ENCODE measurements at regions not wholly inside any gene's neighbourhood (a gene's known extent, or its start where the extent isn't known, plus 50 kb on each side); places are given as distances from the start of the nearest gene placed in this dataset.

DNA sequence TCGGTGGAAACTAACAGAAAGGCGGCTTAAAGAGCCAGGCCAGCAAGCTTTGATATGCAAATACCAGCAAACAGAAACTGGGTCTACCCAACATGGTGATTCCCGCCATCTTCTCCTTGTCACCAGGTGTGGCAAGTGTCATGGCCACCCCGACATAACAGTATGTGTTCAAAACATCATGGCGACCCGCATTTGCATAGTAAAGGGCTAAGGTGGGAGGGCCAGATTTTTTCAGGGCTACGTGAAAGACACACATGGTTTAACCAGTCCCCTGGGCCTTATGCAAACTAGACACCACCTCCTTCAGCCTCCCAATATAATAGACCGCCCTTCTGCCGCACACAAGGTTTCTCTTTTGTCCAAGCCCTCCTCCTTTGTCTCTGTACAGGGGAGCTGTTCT, 260.4 kb downstream of the METTL4 start (continued):
- TF ChIP-seq AFF4 (CRISPR knock-in tag; IDR thresholded peaks at IDR 0.05; ENCODE audit: borderline replicate concordance) (no peak), TEAD4 (CRISPR knock-in tag; IDR thresholded peaks at IDR 0.05) (no peak), ZNF232 (CRISPR knock-in tag; IDR thresholded peaks at IDR 0.05) (no peak)

DNA sequence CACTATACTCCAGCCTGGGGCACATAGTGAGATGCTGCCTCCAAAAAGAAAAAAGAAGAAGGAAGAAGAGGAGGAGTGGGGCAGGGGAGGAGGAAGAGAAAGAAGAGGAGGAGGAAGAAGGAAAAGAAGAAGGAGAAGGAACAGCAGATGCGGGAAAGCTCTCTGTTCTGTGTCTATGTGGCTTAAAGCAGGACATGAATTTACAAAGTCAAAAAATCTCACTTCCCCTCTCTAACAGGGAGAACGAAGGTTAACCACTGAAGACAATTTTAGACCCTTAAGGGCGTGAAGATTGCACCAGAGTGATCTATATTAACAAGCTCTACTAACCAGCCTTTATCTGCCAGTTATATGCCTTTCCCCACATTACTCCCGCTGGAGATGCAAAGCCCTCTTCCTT, 258.9 kb downstream of the METTL4 start:
- TF ChIP-seq, protein P1, sequence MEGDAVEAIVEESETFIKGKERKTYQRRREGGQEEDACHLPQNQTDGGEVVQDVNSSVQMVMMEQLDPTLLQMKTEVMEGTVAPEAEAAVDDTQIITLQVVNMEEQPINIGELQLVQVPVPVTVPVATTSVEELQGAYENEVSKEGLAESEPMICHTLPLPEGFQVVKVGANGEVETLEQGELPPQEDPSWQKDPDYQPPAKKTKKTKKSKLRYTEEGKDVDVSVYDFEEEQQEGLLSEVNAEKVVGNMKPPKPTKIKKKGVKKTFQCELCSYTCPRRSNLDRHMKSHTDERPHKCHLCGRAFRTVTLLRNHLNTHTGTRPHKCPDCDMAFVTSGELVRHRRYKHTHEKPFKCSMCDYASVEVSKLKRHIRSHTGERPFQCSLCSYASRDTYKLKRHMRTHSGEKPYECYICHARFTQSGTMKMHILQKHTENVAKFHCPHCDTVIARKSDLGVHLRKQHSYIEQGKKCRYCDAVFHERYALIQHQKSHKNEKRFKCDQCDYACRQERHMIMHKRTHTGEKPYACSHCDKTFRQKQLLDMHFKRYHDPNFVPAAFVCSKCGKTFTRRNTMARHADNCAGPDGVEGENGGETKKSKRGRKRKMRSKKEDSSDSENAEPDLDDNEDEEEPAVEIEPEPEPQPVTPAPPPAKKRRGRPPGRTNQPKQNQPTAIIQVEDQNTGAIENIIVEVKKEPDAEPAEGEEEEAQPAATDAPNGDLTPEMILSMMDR (IDR thresholded peaks at IDR 0.05), result no peak
- TF ChIP-seq MXD4 (CRISPR knock-in tag; IDR thresholded peaks at IDR 0.05; ENCODE audit: borderline replicate concordance), result no peak
- TF ChIP-seq ESRRA (CRISPR knock-in tag; IDR thresholded peaks at IDR 0.05; ENCODE audit: borderline replicate concordance), result no peak
- no peak for TF ChIP-seq ZBTB21 (CRISPR knock-in tag; IDR thresholded peaks at IDR 0.05; ENCODE audit: borderline replicate concordance)
- no peak for TF ChIP-seq SMAD3 (CRISPR knock-in tag; IDR thresholded peaks at IDR 0.05; ENCODE audit: borderline replicate concordance)
- no peak for TF ChIP-seq ZNF121 (CRISPR knock-in tag; IDR thresholded peaks at IDR 0.05)
- TF ChIP-seq ERG (CRISPR knock-in tag; IDR thresholded peaks at IDR 0.05), result no peak
- ChIA-PET POLR2A (no interaction called here), CTCF (no interaction called here)
- H3K9me3 Mint-ChIP-seq, result peaks cover 19% of the 10 kb centered on the region
- H3K27ac Mint-ChIP-seq, result no peak overlapping the region
- peaks cover 10% of the 10 kb centered on the region for H3K4me1 Mint-ChIP-seq
- H3K36me3 Mint-ChIP-seq, result peaks cover 5% of the 10 kb centered on the region; the same call in 1 of the 2 replicates
- H3K4me3 Mint-ChIP-seq, result no peak overlapping the region
- ATAC-seq (no peak), DNase-seq (ENCODE audit: low spot score) (no peak)
- H3K27me3 Mint-ChIP-seq (ENCODE audit: low read depth), result peaks cover 3% of the 10 kb centered on the region; the same call in 1 of the 2 replicates

DNA sequence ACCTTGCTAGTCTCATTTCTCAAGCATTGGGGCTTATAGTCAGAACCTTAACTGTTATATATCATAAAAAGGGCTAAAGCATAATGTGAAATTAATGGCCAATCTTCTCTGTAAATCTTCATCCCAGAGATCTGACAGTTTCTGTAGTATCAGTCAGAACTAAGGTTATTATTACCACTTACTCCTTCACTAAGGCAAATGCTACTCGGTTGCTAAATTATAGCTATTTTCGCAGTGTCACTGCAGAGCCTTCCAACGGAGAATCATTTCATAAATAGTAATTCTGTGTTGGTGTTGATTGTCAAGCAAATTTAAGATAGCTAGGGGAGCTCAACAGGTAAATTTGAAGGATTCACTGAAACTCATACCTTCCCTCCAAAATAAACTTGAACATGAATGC, 258.0 kb downstream of the METTL4 start:
- peaks cover 5% of the 10 kb centered on the region; the same call in 1 of the 2 replicates for H3K36me3 Mint-ChIP-seq
- TF ChIP-seq AFF4 (CRISPR knock-in tag; IDR thresholded peaks at IDR 0.05; ENCODE audit: borderline replicate concordance), result no peak
- TF ChIP-seq, protein P2, sequence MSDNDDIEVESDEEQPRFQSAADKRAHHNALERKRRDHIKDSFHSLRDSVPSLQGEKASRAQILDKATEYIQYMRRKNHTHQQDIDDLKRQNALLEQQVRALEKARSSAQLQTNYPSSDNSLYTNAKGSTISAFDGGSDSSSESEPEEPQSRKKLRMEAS (CRISPR knock-in tag; IDR thresholded peaks at IDR 0.05), result no peak
- no peaks in the 10 kb centered on the region; the same call in 1 of the 2 replicates for H3K27me3 Mint-ChIP-seq (ENCODE audit: low read depth)
- no peak overlapping the region for H3K27ac Mint-ChIP-seq
- DNase-seq (ENCODE audit: low spot score), result no peak
- H3K4me3 Mint-ChIP-seq, result no peak overlapping the region
- CTCF ChIA-PET, result no interaction called here
- H3K9me3 Mint-ChIP-seq, result peaks cover 16% of the 10 kb centered on the region
- ATAC-seq, result no peak
- POLR2A ChIA-PET, result no interaction called here
- peaks cover 10% of the 10 kb centered on the region for H3K4me1 Mint-ChIP-seq

Measured in WTC11 (cell line).